GM12873 (cell line): ENCODE measurements at regions not wholly inside any gene's neighbourhood (a gene's known extent, or its start where the extent isn't known, plus 50 kb on each side); places are given as distances from the start of the nearest gene placed in this dataset.

Experiments
- TF ChIP-seq, protein P1 (sequence below): IDR thresholded peaks from 2 replicates; pipeline ENCODE4 v1.5.1; 2012; ENCODE audit warnings: low read depth, mild to moderate bottlenecking, moderate library complexity, low read length, control low read depth; ENCODE audit not compliant: insufficient read depth; ENCODE audit errors: missing control alignments

DNA sequence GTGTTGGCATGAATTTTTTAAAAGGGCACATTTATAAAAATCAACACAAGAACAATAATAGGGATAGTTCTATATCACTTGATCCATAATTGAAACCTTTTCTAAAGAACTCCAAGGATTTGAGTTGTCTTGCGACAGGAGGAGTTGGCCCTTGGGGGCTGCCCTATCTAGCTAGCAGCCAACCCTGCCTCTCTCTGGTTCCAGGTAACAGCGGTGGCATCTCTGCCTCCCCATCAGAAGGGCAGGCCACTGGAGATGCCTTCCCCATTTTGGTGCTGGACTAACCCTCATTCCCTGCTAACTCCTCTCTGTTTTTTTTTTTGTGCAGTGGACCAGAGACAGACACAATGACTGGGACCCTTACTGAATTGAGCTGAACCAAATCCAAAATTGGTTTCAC, 393.0 kb downstream of the MED10 start:
- TF ChIP-seq, protein P1, sequence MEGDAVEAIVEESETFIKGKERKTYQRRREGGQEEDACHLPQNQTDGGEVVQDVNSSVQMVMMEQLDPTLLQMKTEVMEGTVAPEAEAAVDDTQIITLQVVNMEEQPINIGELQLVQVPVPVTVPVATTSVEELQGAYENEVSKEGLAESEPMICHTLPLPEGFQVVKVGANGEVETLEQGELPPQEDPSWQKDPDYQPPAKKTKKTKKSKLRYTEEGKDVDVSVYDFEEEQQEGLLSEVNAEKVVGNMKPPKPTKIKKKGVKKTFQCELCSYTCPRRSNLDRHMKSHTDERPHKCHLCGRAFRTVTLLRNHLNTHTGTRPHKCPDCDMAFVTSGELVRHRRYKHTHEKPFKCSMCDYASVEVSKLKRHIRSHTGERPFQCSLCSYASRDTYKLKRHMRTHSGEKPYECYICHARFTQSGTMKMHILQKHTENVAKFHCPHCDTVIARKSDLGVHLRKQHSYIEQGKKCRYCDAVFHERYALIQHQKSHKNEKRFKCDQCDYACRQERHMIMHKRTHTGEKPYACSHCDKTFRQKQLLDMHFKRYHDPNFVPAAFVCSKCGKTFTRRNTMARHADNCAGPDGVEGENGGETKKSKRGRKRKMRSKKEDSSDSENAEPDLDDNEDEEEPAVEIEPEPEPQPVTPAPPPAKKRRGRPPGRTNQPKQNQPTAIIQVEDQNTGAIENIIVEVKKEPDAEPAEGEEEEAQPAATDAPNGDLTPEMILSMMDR: no peak

DNA sequence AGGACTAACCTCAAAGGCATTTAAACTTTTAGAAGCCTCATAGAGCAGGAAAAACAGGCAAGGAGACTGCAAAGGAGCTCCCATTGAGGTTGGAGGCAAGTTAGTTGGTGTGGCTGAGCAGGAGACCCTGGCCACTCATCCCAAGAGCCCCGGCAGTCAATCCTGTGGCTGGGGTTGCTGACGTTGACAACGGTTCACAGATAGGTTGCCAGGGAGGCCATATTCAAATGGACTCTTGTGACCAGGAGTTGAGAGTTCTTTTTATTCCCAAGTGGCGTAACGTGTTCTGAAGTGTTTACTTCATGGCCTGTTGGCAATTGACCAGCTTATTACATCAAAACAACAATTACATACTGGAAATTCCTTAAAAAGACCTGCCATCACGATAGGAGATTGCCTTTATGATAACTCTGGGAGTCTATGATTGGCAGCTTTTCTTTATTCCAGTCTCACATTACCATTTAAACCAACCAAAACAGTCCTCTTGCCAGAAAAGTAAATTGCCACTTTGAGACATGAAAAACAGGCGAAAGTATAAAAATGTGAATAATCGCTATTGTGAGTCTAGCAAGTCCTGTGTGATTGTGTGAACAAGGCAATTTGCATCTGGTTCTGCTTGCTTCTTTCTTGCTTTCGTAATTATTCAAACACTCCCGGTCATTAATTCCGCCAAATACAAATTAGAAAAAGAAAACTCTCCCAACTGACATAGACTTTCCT, 394.9 kb downstream of the MED10 start:
- TF ChIP-seq, protein P1: no peak

DNA sequence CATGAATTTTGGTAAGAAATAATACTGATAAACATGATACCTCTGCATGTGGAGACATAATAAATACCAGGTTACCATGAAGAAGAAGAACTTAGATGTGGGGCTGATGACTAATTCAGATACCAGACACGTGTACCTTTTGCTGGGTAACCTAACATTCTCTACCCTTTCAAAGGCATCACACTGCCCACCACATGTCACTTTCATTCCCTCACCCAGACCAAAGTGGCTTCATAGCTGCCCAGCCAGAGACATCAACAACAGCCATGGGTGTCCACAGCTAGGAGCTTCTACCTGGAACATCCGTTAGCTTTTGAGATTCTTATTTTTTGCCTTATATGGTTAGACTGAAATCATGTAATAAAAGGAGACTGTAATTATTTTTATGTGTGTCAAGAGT, 396.8 kb downstream of the MED10 start:
- TF ChIP-seq, protein P1: no peak

DNA sequence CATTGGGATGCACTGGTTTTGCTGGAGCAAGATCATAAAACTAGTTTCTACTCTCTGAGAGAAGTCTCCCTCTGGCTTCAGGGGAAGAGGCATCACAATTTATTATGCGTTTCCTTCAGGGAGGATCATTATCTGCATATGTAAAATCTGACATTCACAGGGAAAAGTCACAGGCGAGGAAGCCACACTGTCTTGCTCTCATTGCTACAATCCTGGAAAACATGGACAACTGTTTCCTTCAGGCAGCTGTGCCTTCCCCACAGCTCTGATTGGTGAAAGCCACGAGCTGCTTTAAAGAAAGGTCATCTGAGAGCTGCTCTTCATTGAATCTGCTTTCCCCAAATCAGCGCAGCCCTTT, 397.8 kb downstream of the MED10 start:
- TF ChIP-seq, protein P1: no peak

DNA sequence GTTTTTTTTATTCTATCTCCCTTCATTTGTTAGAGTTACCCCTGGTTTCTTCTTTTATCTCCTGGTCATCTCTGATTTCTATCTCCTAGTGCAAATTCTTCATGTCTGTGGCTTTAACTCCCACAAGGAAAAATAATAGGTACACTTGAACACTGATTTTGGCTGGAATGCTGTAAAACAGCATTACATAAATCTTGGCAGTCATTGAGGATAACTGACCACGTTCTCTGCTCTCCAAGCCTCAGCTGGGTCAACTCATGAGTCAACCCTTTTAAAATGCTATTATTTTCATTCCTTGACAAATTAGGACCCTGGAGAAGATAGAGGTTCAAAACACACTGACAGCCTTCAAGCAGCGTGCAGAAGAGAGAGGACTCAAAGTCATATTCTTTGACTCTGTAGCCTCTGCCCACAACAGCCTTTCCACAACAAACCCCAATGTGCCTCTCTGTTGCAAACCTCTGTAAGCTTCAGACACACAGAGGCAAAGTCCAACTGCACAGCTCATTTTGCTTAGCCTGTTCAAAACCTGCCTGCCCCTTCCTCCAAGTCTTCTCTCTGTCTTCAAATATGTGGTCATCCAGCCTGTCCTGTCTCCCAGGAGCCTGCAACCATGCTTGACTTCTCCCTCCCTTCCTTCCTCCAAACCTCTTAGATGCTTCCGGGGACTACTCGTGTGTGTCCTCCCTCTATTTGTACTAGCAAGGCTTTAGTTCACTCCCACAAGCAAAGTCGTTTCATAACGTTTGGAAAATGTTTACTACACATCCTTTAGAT, 398.4 kb downstream of the MED10 start:
- TF ChIP-seq, protein P1: no peak

DNA sequence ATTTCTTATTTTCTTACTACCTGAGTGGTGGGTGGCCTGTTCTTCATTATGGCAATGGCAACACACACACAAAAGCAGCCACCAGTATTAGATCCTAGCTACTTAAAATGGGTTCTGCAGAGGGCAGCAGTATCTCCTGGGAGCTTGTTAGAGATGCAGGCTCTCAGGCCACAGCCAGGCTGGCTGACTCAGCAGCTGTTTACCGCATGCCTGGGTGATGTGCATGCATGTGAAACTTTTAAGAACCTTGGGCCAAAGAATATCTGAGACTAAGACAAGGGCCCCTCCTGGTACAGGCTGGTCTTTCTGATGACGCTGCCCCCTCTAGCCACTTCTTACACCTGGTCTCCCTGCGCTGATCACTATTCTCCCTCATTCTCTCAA, 399.0 kb downstream of the MED10 start:
- TF ChIP-seq, protein P1: no peak

DNA sequence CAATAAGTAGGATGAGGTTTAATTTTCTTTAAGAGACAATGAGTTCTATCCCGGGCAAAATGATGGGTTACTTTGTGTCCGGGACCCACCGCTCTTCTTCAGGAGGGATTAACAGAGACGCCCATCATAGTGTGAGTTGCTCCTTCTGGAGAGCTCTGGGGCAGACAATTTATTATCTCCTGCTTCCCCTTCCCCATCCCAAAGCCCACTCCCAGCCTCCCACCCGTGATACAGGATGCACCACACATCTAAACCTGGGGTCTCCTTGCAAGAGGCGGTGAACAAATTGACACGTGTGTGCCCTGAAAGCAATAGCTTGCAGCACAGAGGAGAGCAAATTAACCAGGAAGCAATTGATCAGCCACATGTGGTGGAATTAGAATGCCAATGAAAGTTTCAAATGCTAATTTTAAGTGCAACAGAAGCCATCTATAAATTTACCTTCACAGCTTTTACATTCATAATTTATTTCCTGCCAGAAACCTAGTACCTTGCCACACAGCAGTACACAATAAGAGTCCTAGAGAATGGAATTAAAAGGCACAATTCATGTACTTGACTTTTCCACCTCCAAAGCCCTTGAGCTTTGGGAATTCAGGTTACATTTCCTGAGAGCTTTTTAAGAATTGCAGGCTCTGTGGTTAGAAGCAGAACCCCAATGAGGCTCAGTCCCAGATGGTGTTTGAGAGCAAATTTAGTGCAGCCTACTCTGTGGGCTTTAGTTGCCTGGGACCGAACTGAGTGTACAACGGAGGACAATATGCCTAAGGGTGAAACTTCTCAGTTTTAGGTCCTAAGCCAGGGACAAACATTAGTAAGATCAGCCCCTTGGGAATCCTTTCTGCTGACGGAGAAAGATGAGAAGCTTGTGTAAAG, 399.6 kb downstream of the MED10 start:
- TF ChIP-seq, protein P1: no peak
